HPDE6-E6E7 (cell line): ENCODE measurements at regions not wholly inside any gene's neighbourhood (a gene's known extent, or its start where the extent isn't known, plus 50 kb on each side); places are given as distances from the start of the nearest gene placed in this dataset.

Source experiments
- DNase-seq: peaks from one replicate; pipeline ENCODE4 v3.0.0; 2011; ENCODE audit warnings: missing footprints; ENCODE audit errors: extremely low spot score

GRCh38 chr6:22020299-22021003, 276.4 kb downstream of the PRL start:
- no peak for DNase-seq

- no peak for DNase-seq
Measured at GRCh38 chr6:22021966-22022365, 274.9 kb downstream of the PRL start.

- DNase-seq: no peak
Measured at GRCh38 chr6:22023937-22024336, 272.9 kb downstream of the PRL start.

DNA sequence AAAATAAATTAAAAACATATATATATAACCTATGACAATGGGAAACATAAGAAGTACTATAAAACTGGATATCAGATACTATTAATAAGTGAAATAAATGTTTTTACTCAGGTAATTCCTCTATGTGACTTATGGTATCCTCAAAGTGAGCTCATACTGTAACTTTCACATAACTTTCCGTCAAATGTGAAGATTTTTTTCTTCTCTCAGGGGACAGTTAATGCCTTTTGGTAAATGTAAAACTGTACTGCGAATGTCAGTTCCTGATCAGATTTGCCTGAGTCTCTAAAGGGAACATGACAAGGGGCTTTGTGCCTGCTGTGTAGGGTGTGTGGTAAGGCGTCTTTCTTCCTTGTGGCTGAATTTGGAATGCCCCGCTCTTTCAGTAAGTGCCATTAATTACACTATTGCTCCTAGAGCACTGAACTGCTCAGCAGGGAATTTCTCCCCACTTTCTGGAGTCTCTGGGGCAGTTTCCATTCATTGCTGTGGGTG, 271.8 kb downstream of the PRL start:
- DNase-seq: no peak

DNA sequence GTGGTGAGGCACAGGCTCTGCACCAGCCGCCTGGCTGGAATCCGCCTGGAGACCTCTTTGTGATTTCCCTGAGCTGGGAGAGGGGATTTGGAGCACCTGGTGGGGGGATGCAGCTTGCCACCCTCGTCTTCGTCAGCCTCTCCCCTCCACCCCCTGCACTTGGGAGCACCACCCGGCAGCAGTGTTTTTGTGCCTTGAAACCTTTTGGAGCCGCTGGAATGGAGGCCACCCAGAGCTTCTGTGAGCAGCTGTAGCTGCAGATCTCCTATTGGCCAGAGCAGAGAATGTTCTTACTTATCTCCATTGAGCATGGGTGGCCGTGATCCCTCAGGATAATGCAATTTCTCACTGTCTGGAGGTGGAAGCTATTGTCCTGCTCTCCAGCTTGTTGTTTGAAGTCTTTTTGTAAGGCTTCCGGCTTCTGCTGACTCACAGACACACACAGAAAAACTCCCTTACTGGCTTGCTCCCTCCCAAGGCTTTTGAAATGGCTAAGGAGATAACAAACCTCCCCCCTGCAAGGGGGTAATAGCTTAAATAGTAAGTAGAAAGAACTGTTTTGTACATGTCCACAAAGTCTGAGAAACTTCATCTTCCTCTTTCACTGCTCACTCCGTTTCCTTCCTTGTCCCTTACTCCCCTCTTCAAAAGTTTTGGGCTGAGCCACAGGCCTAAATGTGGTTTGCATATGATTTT, 271.2 kb downstream of the PRL start:
- DNase-seq: peak; percentile 21

GRCh38 chr6:22026164-22026678, 270.6 kb downstream of the PRL start:
- no peak for DNase-seq

GRCh38 chr6:22027040-22027725, 269.7 kb downstream of the PRL start:
- no peak for DNase-seq

- DNase-seq: no peak
Measured at GRCh38 chr6:22028403-22029090, 268.3 kb downstream of the PRL start.

GRCh38 chr6:22029171-22029570, 267.7 kb downstream of the PRL start:
- DNase-seq: no peak

DNA sequence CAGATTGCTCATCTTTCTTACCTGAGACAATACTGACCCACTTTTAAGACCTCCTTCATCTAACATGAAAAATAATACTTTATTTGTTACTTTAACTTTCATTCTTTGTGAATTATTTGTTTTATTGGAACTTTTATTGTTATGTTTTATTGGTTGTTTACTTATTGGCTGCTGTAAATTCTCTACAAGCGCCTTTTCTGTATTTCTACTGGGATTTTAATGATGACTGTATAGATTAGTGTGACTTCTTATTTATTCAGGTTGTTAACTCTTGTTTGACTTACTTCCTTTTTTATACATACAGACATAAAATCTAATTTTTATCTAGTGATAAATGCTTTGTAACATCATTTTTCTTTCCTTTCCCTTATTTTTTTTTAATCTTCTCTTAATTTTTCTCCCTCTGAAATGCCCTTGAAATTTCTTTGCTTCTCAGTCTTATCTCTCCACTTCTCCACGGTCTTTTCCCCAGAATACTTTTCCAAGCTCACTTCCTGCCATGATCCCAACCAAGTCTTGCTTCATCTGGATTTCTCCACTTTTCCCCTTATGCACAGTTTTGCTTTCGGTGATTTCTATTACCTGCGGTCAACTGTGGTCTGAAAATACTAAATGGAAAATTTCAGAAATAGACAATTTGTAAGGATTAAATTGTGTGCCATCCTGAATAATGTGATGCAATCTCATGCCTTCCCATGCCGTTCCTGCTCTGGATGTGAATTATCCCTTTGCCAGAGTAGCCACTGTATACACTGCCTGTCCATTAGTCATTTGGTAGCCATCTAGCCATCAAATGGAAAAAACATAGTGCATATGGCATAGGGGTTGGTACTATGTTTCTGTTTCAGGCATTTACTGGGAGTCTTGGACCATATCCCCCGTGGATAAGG, 265.9 kb downstream of the PRL start:
- DNase-seq: no peak

DNA sequence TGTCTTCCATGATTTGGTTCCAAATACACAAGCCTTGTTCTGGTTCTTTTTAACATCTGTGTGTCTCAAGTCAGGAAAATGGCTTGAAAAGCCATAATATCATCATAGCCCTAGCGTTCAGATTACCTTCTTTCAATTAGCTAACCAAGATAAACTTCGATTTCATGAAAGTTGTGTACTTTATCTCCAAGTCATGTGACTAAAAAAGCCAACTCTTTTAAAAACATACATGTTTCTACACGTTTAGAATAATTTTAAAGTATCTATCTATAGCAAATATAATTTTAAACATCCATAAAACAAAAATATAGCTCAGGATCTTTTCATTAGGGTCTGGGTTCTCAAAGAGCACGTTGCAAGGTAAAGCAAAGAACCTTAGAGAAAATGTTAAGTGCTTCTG, 261.1 kb downstream of the PRL start:
- DNase-seq: no peak

GRCh38 chr6:22036275-22036674, 260.6 kb downstream of the PRL start:
- peak; percentile 87 for DNase-seq

GRCh38 chr6:22036699-22037098, 260.1 kb downstream of the PRL start:
- no peak for DNase-seq

GRCh38 chr6:22041797-22042480, 254.9 kb downstream of the PRL start:
- no peak for DNase-seq

DNA sequence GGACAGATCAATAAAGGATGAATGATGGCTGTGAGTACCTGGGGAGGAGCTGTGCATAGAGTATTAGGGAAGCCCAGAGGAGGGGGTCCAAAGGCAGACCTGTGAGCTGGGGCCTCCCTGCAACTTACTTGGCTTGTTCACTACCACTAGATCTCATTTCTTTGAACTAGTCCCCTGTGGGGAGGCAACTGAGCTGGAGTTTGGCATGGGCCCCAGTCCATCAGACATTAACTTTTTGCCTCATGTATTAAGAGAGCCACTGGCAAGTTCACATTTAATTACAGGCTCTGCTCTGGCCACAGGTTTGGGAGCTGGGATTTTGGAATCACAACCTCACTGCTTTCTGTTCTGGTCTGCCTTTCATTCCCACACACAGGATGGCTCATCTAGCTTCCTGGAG, 254.1 kb downstream of the PRL start:
- no peak for DNase-seq

DNA sequence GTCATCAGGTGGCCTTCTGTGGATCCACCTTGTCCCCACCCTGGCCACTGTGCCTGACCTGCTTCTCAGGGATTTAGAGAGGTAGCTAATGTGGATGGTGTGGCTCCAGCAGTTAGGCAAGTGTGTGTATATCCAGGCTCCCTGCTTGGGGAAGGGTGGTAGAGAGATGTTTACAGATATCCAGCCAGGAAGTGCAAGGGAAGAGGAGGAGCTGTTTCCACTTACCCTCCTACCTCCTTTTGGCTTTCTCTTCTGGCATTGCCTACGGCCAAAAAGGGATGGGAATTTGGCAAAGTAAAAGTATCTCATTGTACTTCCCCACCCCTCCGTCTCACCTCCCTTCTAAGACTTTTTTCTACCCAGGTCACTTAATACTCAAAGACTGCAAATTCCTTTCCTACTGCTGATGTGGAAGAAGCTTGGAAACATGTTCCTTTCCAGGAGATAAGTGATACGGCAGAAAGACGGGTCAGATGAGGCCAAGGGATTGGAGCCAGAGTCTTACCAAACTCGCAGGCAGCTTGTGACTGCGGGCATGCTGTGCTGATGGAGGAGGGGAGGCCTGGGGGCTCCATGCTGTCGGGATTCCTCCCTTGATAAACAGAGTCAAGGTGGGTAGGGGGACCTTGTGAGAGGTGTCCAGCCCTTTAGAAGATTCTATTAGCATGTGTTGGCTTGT, 253.4 kb downstream of the PRL start:
- no peak for DNase-seq

DNA sequence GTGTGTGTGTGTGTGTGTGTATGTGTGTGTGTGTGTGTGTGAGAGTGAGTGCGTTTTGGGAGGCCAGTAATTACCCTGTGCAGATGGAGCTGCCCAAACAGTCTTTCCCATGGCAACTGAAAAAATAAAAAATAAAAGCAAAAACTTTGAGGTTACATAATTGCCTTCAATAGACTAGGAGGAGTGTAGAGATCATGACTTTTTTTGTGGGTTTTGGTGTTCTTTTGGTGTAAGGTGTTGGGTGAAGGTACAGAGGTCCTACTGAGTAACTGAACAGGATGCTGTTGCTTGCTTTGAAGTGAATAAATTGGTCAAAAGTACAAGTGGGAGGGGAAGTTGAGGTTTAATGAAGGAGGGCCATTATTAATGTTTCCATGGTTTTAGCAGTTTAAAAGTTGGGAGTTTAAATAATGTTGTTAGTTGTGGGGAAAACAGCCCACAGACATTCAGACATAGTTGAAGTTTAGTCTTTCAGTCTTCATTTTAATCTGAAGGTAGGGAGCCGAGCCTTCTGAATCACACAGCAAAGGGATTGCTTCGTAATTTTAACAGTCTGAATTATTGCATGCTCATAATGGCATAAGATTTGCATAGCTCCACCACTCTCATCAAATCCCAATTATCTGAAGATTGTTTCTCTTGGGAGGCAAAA, 251.4 kb downstream of the PRL start:
- no peak for DNase-seq

GRCh38 chr6:22049002-22049401, 247.8 kb downstream of the PRL start:
- DNase-seq: no peak

DNA sequence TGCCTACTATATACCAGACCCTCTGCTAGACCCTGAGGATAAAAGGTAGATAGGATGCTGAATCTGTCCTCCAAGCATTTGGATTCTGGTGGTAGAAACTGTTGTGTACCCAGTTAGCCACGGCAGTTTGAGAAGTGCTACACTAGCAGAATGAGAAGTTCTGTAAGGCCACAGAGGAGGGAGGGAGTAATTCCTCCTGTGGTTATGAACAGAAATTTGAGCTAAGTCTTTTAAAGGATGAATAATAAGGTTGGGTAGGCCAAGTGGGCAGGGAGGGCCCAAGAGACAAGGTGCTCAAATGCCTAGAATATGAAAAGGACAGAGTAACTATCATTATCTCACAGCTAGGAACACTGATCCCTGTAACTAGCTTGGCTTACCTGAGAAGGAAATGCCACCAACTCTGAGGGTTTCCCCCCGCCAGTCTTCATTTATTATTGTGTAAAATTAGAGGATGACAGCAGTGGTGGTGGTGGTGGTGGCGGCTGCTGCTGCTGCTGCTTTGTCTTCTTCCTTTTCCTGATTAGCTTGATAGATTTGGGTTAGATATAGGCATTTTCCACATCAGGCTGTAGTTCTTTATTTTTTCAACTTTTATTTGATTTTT, 243.3 kb downstream of the PRL start:
- no peak for DNase-seq
